Glutamatergic neuron (in vitro differentiated cells): ENCODE measurements at regions not wholly inside any gene's neighbourhood (a gene's known extent, or its start where the extent isn't known, plus 50 kb on each side); places are given as distances from the start of the nearest gene placed in this dataset.

ENCODE experiments used
- DNase-seq: peaks from one replicate; pipeline ENCODE4 v3.0.0; 2022
- H3K27ac Mint-ChIP-seq: one replicate; pipeline ENCODE4 v1.8.0; 2020; ENCODE audit warnings: mild to moderate bottlenecking, mixed read lengths, inconsistent platforms; ENCODE audit not compliant: unreplicated experiment
- H3K27me3 Mint-ChIP-seq: one replicate; pipeline ENCODE4 v1.8.0; 2020; ENCODE audit warnings: mild to moderate bottlenecking, moderate library complexity, mixed read lengths, inconsistent platforms; ENCODE audit not compliant: unreplicated experiment
- H3K36me3 Mint-ChIP-seq: one replicate; pipeline ENCODE4 v1.8.0; 2020; ENCODE audit warnings: mild to moderate bottlenecking, mixed read lengths, inconsistent platforms; ENCODE audit not compliant: unreplicated experiment
- H3K4me1 Mint-ChIP-seq: one replicate; pipeline ENCODE4 v1.8.0; 2020; ENCODE audit warnings: mild to moderate bottlenecking, low read depth, mixed read lengths, inconsistent platforms; ENCODE audit not compliant: unreplicated experiment
- H3K4me3 Mint-ChIP-seq: one replicate; pipeline ENCODE4 v1.8.0; 2020; ENCODE audit warnings: mild to moderate bottlenecking, mixed read lengths, inconsistent platforms; ENCODE audit not compliant: unreplicated experiment
- H3K9me3 Mint-ChIP-seq: one replicate; pipeline ENCODE4 v1.8.0; 2020; ENCODE audit warnings: mild to moderate bottlenecking, moderate library complexity, mixed read lengths, inconsistent platforms; ENCODE audit not compliant: unreplicated experiment
- TF ChIP-seq, protein P1 (sequence below): fragments of 200-600 bp; sonication (generic); IDR thresholded peaks from one replicate; pipeline ENCODE4 v1.5.0; 2021; ENCODE audit not compliant: partially characterized antibody, unreplicated experiment

DNA sequence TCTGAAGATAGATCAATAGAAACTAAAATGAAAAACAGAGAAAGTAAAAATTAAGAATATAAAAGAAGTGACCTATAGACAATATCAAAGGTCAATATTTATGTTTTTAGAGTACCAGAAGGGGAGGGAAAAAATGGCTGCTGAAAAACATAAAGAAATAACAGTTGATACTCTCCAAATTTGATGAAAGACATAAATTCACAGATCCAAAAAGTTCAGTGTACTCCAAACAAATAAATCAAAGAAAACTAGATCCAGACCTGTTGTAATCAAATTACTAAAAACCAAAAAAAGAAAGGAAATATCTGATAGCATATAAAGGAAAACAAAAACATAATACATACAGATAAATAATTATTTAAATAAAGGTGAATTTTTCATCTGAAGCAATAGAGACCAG is 1689.1 kb upstream of the TMEFF2 start:
- Mint-ChIP-seq H3K27ac (no peak overlapping the region), H3K27me3 (no peaks in the 10 kb centered on the region), H3K9me3 (no peaks in the 10 kb centered on the region), H3K4me1 (no peaks in the 10 kb centered on the region), H3K4me3 (no peak overlapping the region), H3K36me3 (no peaks in the 10 kb centered on the region)
- TF ChIP-seq, protein P1, sequence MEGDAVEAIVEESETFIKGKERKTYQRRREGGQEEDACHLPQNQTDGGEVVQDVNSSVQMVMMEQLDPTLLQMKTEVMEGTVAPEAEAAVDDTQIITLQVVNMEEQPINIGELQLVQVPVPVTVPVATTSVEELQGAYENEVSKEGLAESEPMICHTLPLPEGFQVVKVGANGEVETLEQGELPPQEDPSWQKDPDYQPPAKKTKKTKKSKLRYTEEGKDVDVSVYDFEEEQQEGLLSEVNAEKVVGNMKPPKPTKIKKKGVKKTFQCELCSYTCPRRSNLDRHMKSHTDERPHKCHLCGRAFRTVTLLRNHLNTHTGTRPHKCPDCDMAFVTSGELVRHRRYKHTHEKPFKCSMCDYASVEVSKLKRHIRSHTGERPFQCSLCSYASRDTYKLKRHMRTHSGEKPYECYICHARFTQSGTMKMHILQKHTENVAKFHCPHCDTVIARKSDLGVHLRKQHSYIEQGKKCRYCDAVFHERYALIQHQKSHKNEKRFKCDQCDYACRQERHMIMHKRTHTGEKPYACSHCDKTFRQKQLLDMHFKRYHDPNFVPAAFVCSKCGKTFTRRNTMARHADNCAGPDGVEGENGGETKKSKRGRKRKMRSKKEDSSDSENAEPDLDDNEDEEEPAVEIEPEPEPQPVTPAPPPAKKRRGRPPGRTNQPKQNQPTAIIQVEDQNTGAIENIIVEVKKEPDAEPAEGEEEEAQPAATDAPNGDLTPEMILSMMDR: no peak
- no peak for DNase-seq

DNA sequence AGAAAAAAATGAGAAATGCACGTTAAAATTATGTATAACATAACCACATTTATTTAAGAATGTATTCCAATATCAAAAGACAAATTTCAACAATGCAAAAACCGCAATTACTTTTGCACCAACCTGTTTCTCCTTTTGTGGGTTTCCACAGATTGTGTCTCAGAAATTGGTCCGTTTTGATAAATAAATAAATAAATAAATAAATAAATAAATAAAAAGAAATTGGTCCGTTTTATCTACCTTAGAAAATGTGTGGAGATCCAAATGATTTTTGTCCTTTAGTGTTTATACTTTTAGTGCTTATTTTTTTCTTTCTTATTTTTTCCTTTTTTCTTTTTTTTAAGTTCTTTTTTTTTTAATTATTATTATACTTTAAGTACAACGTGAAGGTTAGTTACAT is 1682.2 kb upstream of the TMEFF2 start:
- H3K27me3 Mint-ChIP-seq: no peaks in the 10 kb centered on the region
- no peaks in the 10 kb centered on the region for H3K9me3 Mint-ChIP-seq
- no peaks in the 10 kb centered on the region for H3K36me3 Mint-ChIP-seq
- TF ChIP-seq, protein P1: no peak
- H3K4me3 Mint-ChIP-seq: no peak overlapping the region
- H3K27ac Mint-ChIP-seq: no peak overlapping the region
- H3K4me1 Mint-ChIP-seq: no peaks in the 10 kb centered on the region
- DNase-seq: no peak

DNA sequence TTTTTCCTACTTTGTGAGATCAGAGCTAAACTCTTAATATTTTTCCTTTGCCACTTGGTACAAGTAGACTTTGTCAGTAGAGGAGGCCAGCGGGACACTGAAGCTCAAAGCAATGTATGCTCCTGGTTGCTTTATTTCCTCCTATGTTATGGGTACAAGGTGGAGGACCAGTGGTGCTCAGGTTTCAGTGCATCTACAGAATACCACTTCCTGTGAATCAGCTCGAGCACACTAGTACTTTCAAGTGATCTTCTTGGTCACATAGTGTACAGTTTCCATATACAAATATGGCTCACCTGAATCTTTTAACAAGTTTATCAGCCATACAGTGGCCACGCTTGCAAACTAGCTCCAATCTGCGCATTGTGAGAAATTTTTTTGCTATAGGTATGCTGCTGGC is 1674.8 kb upstream of the TMEFF2 start:
- no peak overlapping the region for H3K4me3 Mint-ChIP-seq
- H3K4me1 Mint-ChIP-seq: no peaks in the 10 kb centered on the region
- no peaks in the 10 kb centered on the region for H3K27me3 Mint-ChIP-seq
- H3K36me3 Mint-ChIP-seq: no peaks in the 10 kb centered on the region
- no peak for DNase-seq
- H3K27ac Mint-ChIP-seq: no peak overlapping the region
- TF ChIP-seq, protein P1: no peak
- H3K9me3 Mint-ChIP-seq: no peaks in the 10 kb centered on the region

DNA sequence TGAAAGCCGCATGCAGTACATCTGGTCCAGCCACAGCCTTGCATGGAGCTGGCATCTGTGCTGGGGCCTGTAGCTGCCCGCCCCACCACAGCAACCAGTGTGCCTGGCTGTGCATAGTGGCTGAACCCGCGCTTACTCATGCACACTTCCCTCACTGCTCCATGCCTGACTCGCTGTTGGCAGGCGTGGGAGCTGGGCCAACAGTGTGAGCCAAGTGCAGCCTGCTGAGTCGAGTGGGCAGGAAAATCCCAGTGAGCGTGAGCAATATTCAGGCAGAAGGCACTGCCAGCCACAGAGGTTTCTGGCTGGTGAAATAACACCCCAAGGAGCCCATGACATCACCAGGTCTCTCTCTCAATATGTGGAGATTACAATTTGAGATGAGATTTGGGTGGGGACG is 1674.1 kb upstream of the TMEFF2 start:
- Mint-ChIP-seq H3K27ac (no peak overlapping the region), H3K27me3 (no peaks in the 10 kb centered on the region), H3K9me3 (no peaks in the 10 kb centered on the region), H3K4me1 (no peaks in the 10 kb centered on the region), H3K36me3 (no peaks in the 10 kb centered on the region), H3K4me3 (no peak overlapping the region)
- TF ChIP-seq, protein P1: no peak
- DNase-seq: no peak

DNA sequence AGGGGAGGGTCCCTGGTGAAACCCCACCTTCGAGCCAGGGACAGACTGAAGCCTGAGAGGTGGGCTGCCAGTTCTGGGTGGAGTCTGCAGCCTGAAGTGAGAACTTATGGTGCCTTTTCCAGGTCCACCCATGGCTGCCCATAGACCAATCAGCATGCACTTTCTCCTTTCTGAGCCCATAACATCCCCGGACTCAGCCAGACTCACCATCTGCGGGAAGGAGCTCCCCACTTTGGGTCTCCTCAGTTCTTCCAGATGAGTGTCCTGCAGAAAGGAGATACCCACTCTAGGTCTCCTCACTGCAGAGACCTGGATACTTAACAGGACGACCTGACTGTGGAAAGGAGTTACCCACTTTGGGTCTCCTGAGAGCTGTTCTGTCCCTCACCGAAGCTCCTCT is 1673.4 kb upstream of the TMEFF2 start:
- DNase-seq: no peak
- H3K9me3 Mint-ChIP-seq: no peaks in the 10 kb centered on the region
- no peak overlapping the region for H3K4me3 Mint-ChIP-seq
- H3K4me1 Mint-ChIP-seq: no peaks in the 10 kb centered on the region
- H3K27ac Mint-ChIP-seq: no peak overlapping the region
- TF ChIP-seq, protein P1: no peak
- no peaks in the 10 kb centered on the region for H3K36me3 Mint-ChIP-seq
- H3K27me3 Mint-ChIP-seq: no peaks in the 10 kb centered on the region
